H1 (cell line): ENCODE measurements at regions not wholly inside any gene's neighbourhood (a gene's known extent, or its start where the extent isn't known, plus 50 kb on each side); places are given as distances from the start of the nearest gene placed in this dataset.

Experiments
- CTCF ChIA-PET: fragments of 300-600 bp; sonication (Branson Sonifier 250); formaldehyde crosslinking; loops from one replicate; lab custom pipeline; 2021; ENCODE audit not compliant: partially characterized antibody; lab: Charles Lee
- POLR2A ChIA-PET: fragments of 300-600 bp; sonication (Branson Sonifier 250); formaldehyde crosslinking; loops from one replicate; lab custom pipeline; 2021; ENCODE audit warnings: inconsistent platforms; ENCODE audit not compliant: partially characterized antibody; lab: Charles Lee
- DNase-seq, 2 experiments: peaks; one replicate each; pipeline versions ENCODE4 v3.0.0 to v3.0.0-alpha.2; 2010 to 2022; ENCODE audit warnings: low spot score in 2 of 2, low read depth in 1 of 2, mixed read lengths in 1 of 2
- FAIRE-seq: peaks from 2 replicates; lab custom pipeline; 2011; peaks lifted over from hg19 to GRCh38; lab: Jason Lieb, UNC
- H2AFZ ChIP-seq: 2 replicates; pipeline ENCODE4 v1.8.1; 2012; ENCODE audit warnings: low read length, inconsistent platforms
- H2AK5ac ChIP-seq: 2 replicates; pipeline ENCODE4 v1.6.1; 2013; ENCODE audit warnings: low read depth, low read length
- H2BK120ac ChIP-seq: replicated peaks from 2 replicates; pipeline ENCODE3; 2013; ENCODE audit warnings: low read depth, low read length, inconsistent platforms
- H2BK12ac ChIP-seq: 2 replicates; pipeline ENCODE4 v1.6.1; 2013; ENCODE audit warnings: low read depth, low read length
- H2BK15ac ChIP-seq: 2 replicates; pipeline ENCODE4 v1.6.1; 2013; ENCODE audit warnings: low read length
- H2BK20ac ChIP-seq: 2 replicates; pipeline ENCODE4 v1.6.1; 2013; ENCODE audit warnings: low read length
- H2BK5ac ChIP-seq: 2 replicates; pipeline ENCODE4 v1.6.1; 2013; ENCODE audit warnings: low read depth, low read length
- H3K14ac ChIP-seq: 2 replicates; pipeline ENCODE4 v1.6.1; 2013; ENCODE audit warnings: inconsistent platforms; ENCODE audit not compliant: insufficient read length
- H3K18ac ChIP-seq: 2 replicates; pipeline ENCODE4 v1.6.1; 2013; ENCODE audit warnings: low read length; ENCODE audit errors: extremely low read depth
- H3K23ac ChIP-seq: 2 replicates; pipeline ENCODE4 v1.6.1; 2013; ENCODE audit warnings: inconsistent platforms; ENCODE audit not compliant: insufficient read length
- H3K23me2 ChIP-seq: 2 replicates; pipeline ENCODE4 v1.6.1; 2013; ENCODE audit warnings: low read depth, low read length
- H3K27ac ChIP-seq: 2 replicates; pipeline ENCODE4 v1.6.1; 2011; ENCODE audit warnings: low read depth, low read length, inconsistent platforms
- H3K27me3 ChIP-seq, 4 experiments: replicated peaks in 1 of 4; 1 replicate in 1 of 4; 2 replicates in 3 of 4; pipeline versions ENCODE4 v1.6.1 to v1.8.1; 2011 to 2013; ENCODE audit warnings: low read length in 3 of 4, mild to moderate bottlenecking in 3 of 4, inconsistent platforms in 2 of 4, mixed read lengths in 2 of 4, moderate library complexity in 1 of 4; ENCODE audit not compliant: control insufficient read depth in 3 of 4, insufficient read depth in 3 of 4; ENCODE audit errors: extremely low read depth in 1 of 4
- H3K36me3 ChIP-seq, 4 experiments: 2 replicates each; pipeline versions ENCODE4 v1.6.1 to v1.8.1; 2011 to 2013; ENCODE audit warnings: mild to moderate bottlenecking in 4 of 4, low read length in 3 of 4, moderate library complexity in 2 of 4, control low read depth in 1 of 4, inconsistent platforms in 1 of 4; ENCODE audit not compliant: insufficient read depth in 4 of 4, control insufficient read depth in 2 of 4
- H3K4ac ChIP-seq: replicated peaks from 2 replicates; pipeline ENCODE3; 2013; ENCODE audit warnings: low read length, low read depth, mixed read lengths, inconsistent platforms; ENCODE audit not compliant: insufficient read length
- H3K4me1 ChIP-seq, 4 experiments: replicated peaks in 1 of 4; 1 replicate in 1 of 4; 2 replicates in 3 of 4; pipeline versions ENCODE4 v1.6.1 to v1.8.1; 2011 to 2013; ENCODE audit warnings: low read length in 3 of 4, inconsistent platforms in 2 of 4, mixed read lengths in 1 of 4; ENCODE audit not compliant: insufficient read depth in 4 of 4, control insufficient read depth in 3 of 4
- H3K4me2 ChIP-seq, 2 experiments: 2 replicates each; pipeline versions ENCODE4 v1.6.1 to v1.8.1; 2011 to 2013; ENCODE audit warnings: low read depth in 2 of 2, low read length in 2 of 2, control low read depth in 1 of 2, inconsistent platforms in 1 of 2, mild to moderate bottlenecking in 1 of 2; ENCODE audit not compliant: insufficient read depth in 1 of 2
- H3K4me3 ChIP-seq, 4 experiments: fragments of 200-600, 300-600 bp in 1 of 4; sonication (generic), shearing (Covaris generic), sonication (Bioruptor Twin) in 1 of 4; 2 replicates each; pipeline versions ENCODE4 v1.5.1 to v1.8.1; 2011 to 2016; ENCODE audit warnings: low read length in 4 of 4, low read depth in 3 of 4, control low read depth in 2 of 4, inconsistent platforms in 2 of 4, mild to moderate bottlenecking in 2 of 4, mixed read lengths in 1 of 4, moderate library complexity in 1 of 4; ENCODE audit not compliant: insufficient read depth in 2 of 4; ENCODE audit errors: extremely low read depth in 1 of 4
- H3K56ac ChIP-seq: replicated peaks from 2 replicates; pipeline ENCODE3; 2013; ENCODE audit warnings: low read depth, mild to moderate bottlenecking, mixed read lengths, low read length, inconsistent platforms; ENCODE audit not compliant: insufficient read length
- H3K79me1 ChIP-seq: 2 replicates; pipeline ENCODE4 v1.6.1; 2013; ENCODE audit warnings: low read depth, low read length, control low read depth
- H3K79me2 ChIP-seq, 2 experiments: 2 replicates each; pipeline versions ENCODE4 v1.6.1 to v1.8.1; 2012 to 2013; ENCODE audit warnings: low read length in 2 of 2, mild to moderate bottlenecking in 2 of 2, inconsistent platforms in 1 of 2; ENCODE audit not compliant: insufficient read depth in 2 of 2, control insufficient read depth in 1 of 2
- H3K9ac ChIP-seq, 4 experiments: replicated peaks in 1 of 4; 1 replicate in 1 of 4; 2 replicates in 3 of 4; pipeline versions ENCODE4 v1.6.1 to v1.8.1; 2011 to 2013; ENCODE audit warnings: low read depth in 3 of 4, low read length in 3 of 4, control low read depth in 2 of 4, mild to moderate bottlenecking in 2 of 4, moderate library complexity in 2 of 4, inconsistent platforms in 1 of 4; ENCODE audit errors: extremely low read depth in 1 of 4
- H3K9me3 ChIP-seq, 2 experiments: 2 replicates each; pipeline versions ENCODE4 v1.6.1 to v1.8.1; 2012 to 2013; ENCODE audit warnings: mild to moderate bottlenecking in 2 of 2, moderate library complexity in 2 of 2, control low read depth in 1 of 2, inconsistent platforms in 1 of 2, low read depth in 1 of 2, low read length in 1 of 2, mixed read lengths in 1 of 2; ENCODE audit not compliant: insufficient read depth in 2 of 2
- H4K20me1 ChIP-seq, 2 experiments: replicated peaks in 1 of 2; 2 replicates each; pipeline versions ENCODE3 to v1.8.1; 2011 to 2013; ENCODE audit warnings: inconsistent platforms in 2 of 2, low read length in 2 of 2, mild to moderate bottlenecking in 1 of 2; ENCODE audit not compliant: insufficient read depth in 2 of 2, control insufficient read depth in 1 of 2
- H4K5ac ChIP-seq: 2 replicates; pipeline ENCODE4 v1.6.1; 2013; ENCODE audit warnings: low read length, low read depth, mixed read lengths, inconsistent platforms; ENCODE audit not compliant: insufficient read length
- H4K8ac ChIP-seq: 2 replicates; pipeline ENCODE4 v1.8.0; 2013; ENCODE audit warnings: mild to moderate bottlenecking, moderate library complexity, low read length, inconsistent platforms; ENCODE audit not compliant: insufficient read depth; ENCODE audit errors: extremely low read depth
- H4K91ac ChIP-seq: replicated peaks from 2 replicates; pipeline ENCODE3; 2013; ENCODE audit warnings: low read length, mixed read lengths, inconsistent platforms; ENCODE audit not compliant: insufficient read length
- RXRA ChIP-seq: IDR thresholded peaks from 2 replicates; pipeline ENCODE4 v1.6.1; 2011; ENCODE audit warnings: low read depth, mild to moderate bottlenecking, low read length, moderate library complexity; ENCODE audit not compliant: insufficient read depth
- ZNF274 ChIP-seq: IDR thresholded peaks from 2 replicates; pipeline ENCODE4 v1.7.0; 2012; ENCODE audit warnings: low read length, borderline replicate concordance; ENCODE audit errors: extremely low read depth
- WGBS, 2 experiments: shearing (Covaris generic) in 1 of 2; methylation state at CpG; one replicate each; pipeline versions ENCODE4 v1.1.6 to v1.1.7; 2013 to 2015; ENCODE audit warnings: low lambda C conversion rate in 2 of 2, mixed read lengths in 2 of 2, inconsistent platforms in 1 of 2, low coverage in 1 of 2, missing lambda C conversion rate in 1 of 2; ENCODE audit not compliant: insufficient replicate concordance in 2 of 2, insufficient coverage in 1 of 2, insufficient read length in 1 of 2; ENCODE audit errors: extremely low coverage in 1 of 2, missing lambda C conversion rate in 1 of 2; 5-methylcytosine and 5-hydroxymethylcytosine counted together

GRCh38 chr13:91001371-91001770, 346.1 kb upstream of the MIR17HG start:
- H2BK12ac ChIP-seq = no peak overlapping the region
- TF ChIP-seq ZNF274 (no peak), RXRA (no peak)
- H3K27ac ChIP-seq = no peak overlapping the region
- no peaks in the 10 kb centered on the region for H3K36me3 ChIP-seq
- H2BK15ac ChIP-seq = no peak overlapping the region
- H3K14ac ChIP-seq = no peak overlapping the region
- no peak overlapping the region for H2BK120ac ChIP-seq
- H4K5ac ChIP-seq = no peak overlapping the region
- FAIRE-seq = no peak
- no peak overlapping the region for H3K56ac ChIP-seq
- no peak overlapping the region for H3K23ac ChIP-seq
- ChIA-PET CTCF (no interaction called here), POLR2A (no interaction called here)
- no peaks in the 10 kb centered on the region for H3K23me2 ChIP-seq
- no peaks in the 10 kb centered on the region for H3K27me3 ChIP-seq
- no peak overlapping the region for H2BK5ac ChIP-seq
- WGBS, 2 experiments = 94% methylated on average over 6 of the region's 6 CpGs; no CpG with 5 or more reads in 1 of the 2 experiments
- no peak overlapping the region for H2AFZ ChIP-seq
- H3K4ac ChIP-seq = no peak overlapping the region
- no peak for DNase-seq
- no peak overlapping the region for H3K18ac ChIP-seq
- no peak overlapping the region for H2AK5ac ChIP-seq
- no peaks in the 10 kb centered on the region for H3K79me1 ChIP-seq
- no peak overlapping the region for H2BK20ac ChIP-seq
- H4K8ac ChIP-seq = no peak overlapping the region
- H3K79me2 ChIP-seq = no peaks in the 10 kb centered on the region
- H3K4me1 ChIP-seq = no peaks in the 10 kb centered on the region
- H3K9ac ChIP-seq = no peak overlapping the region
- H4K20me1 ChIP-seq = no peaks in the 10 kb centered on the region
- H3K4me3 ChIP-seq = no peak overlapping the region
- no peaks in the 10 kb centered on the region for H3K9me3 ChIP-seq
- no peak overlapping the region for H4K91ac ChIP-seq
- no peak overlapping the region for H3K4me2 ChIP-seq
